ENCODE measurements at regions not wholly inside any gene's neighbourhood (a gene's known extent, or its start where the extent isn't known, plus 50 kb on each side); places are given as distances from the start of the nearest gene placed in this dataset.

GRCh38 chr19:32068793-32069192, 276.6 kb upstream of the ZNF507 start:
- Histone ChIP-seq H3K27me3 (ENCODE audit: control insufficient read depth in 1 of 2, insufficient read depth in 2 of 2, low read length in 2 of 2) (peaks cover 0 to 3% of the 10 kb centered on the region in 2 experiments; a peak in 2 of 5 replicates), H4K20me1 (ENCODE audit: insufficient read depth, low read length) (no peaks in the 10 kb centered on the region), H3K4me2 (ENCODE audit: low read depth, low read length) (no peak overlapping the region), H3K79me2 (ENCODE audit: insufficient read depth, low read length) (no peaks in the 10 kb centered on the region), H3K9me3 (ENCODE audit: low read length) (no peaks in the 10 kb centered on the region), H2AFZ (ENCODE audit: low read length) (no peak overlapping the region), H3K36me3 (replicated peaks in 1 of 2; ENCODE audit: control insufficient read depth in 1 of 2, insufficient read depth in 2 of 2, low read length in 2 of 2) (no peaks in the 10 kb centered on the region), H3K4me3 (replicated peaks in 1 of 3; ENCODE audit: insufficient read depth in 1 of 3, low read depth in 2 of 3, low read length in 3 of 3) (no peak overlapping the region), H3K9ac (ENCODE audit: insufficient read depth, low read depth, low read length) (no peak overlapping the region), H3K27ac (ENCODE audit: extremely low read length, insufficient read depth, low read length) (no peak overlapping the region), H3K4me1 (ENCODE audit: insufficient read depth, low read length) (no peaks in the 10 kb centered on the region)
- ChIA-PET CTCF (ENCODE audit: low intra/inter-chr PET ratio, low total read pairs) (no interaction called here), POLR2A (no interaction called here)
- FAIRE-seq (no peak), DNase-seq (ENCODE audit: low spot score) (no peak), ATAC-seq (no peak)
- in situ Hi-C loops (cut with HindIII; ENCODE audit: extremely low pct_ligation_motif_present, low pct_unique_long_range_greater_than_20kb) (no loop called here), intact Hi-C loops (cut with micrococcal nuclease; ENCODE audit: unreplicated experiment) (no loop called here)
- 0% methylated on average over 6 of the region's 7 CpGs for whole genome bisulfite sequencing (ENCODE audit: low lambda C conversion rate)
- BruUV-seq (replicated peaks): no TSS peak
- TF ChIP-seq DMTF1 (CRISPR knock-in tag; IDR thresholded peaks at IDR 0.05) (no peak), AHDC1 (CRISPR knock-in tag; IDR thresholded peaks at IDR 0.05; ENCODE audit: borderline replicate concordance) (no peak), ZNF136 (CRISPR knock-in tag; IDR thresholded peaks at IDR 0.05; ENCODE audit: low read depth) (no peak), ZNF382 (CRISPR knock-in tag; IDR thresholded peaks at IDR 0.05; ENCODE audit: borderline replicate concordance) (no peak), IKZF5 (CRISPR knock-in tag; IDR thresholded peaks at IDR 0.05) (no peak), ZNF12 (CRISPR knock-in tag; IDR thresholded peaks at IDR 0.05) (no peak), NFRKB (IDR thresholded peaks at IDR 0.05) (no peak), NFYB (CRISPR knock-in tag; IDR thresholded peaks at IDR 0.05) (no peak)

Data from HepG2 (cell line).